DND-41 (cell line): ENCODE measurements at regions not wholly inside any gene's neighbourhood (a gene's known extent, or its start where the extent isn't known, plus 50 kb on each side); places are given as distances from the start of the nearest gene placed in this dataset.

ENCODE experiments used
- EZH2 ChIP-seq: IDR thresholded peaks from 3 replicates; pipeline ENCODE4 v1.6.1; 2012; ENCODE audit warnings: borderline replicate concordance, low read depth, mild to moderate bottlenecking, moderate library complexity, low read length, inconsistent platforms; ENCODE audit not compliant: severe bottlenecking
- TF ChIP-seq, protein P1 (sequence below): IDR thresholded peaks from 2 replicates; pipeline ENCODE4 v1.5.1; 2012; ENCODE audit warnings: borderline replicate concordance, low read length, moderate library complexity, mild to moderate bottlenecking; ENCODE audit not compliant: poor library complexity, severe bottlenecking; ENCODE audit errors: extremely low read depth

DNA sequence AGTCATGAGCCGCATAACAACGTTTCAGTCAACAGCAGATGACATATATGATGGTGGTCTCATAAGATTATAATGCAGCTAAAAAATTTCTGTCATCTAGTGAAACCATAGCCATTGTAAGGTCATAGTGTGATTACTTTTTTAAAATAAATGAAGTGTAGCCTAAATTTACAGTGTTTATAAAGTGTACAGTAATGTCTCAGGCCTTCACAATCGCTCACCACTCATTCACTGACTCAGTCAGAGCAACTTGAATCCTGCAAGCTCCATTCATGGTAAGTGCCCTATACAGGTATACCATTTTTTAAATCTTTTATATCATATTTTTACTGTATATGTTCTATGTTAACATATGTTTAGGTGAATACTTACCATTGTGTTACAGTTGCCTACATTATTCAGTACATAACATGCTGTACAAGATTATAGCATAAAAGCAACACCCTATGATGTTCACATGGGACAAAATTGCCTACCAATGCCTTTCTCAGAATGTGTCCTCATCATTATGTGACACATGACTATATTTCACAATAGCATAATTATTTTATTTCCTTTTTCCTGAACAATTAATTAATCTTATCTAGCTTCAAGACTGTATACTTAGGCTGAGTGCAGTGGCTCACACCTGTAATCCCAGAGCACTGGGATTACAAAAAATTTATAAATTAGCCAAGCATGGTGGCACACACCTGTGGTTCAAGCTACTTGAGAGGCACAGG lies 1115.9 kb upstream of the ZEB2 start:
- TF ChIP-seq, protein P1, sequence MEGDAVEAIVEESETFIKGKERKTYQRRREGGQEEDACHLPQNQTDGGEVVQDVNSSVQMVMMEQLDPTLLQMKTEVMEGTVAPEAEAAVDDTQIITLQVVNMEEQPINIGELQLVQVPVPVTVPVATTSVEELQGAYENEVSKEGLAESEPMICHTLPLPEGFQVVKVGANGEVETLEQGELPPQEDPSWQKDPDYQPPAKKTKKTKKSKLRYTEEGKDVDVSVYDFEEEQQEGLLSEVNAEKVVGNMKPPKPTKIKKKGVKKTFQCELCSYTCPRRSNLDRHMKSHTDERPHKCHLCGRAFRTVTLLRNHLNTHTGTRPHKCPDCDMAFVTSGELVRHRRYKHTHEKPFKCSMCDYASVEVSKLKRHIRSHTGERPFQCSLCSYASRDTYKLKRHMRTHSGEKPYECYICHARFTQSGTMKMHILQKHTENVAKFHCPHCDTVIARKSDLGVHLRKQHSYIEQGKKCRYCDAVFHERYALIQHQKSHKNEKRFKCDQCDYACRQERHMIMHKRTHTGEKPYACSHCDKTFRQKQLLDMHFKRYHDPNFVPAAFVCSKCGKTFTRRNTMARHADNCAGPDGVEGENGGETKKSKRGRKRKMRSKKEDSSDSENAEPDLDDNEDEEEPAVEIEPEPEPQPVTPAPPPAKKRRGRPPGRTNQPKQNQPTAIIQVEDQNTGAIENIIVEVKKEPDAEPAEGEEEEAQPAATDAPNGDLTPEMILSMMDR = no peak
- no peak for TF ChIP-seq EZH2
